B cell (primary cell): ENCODE measurements at regions not wholly inside any gene's neighbourhood (a gene's known extent, or its start where the extent isn't known, plus 50 kb on each side); places are given as distances from the start of the nearest gene placed in this dataset.

Source experiments
- ATAC-seq: fragments of 200-7000 bp; cut with Tn5 transposase; one replicate; pipeline ENCODE4 v1.10.0; 2021; ENCODE audit warnings: low read depth, mild to moderate bottlenecking, moderate number of reproducible peaks, moderate library complexity
- CTCF ChIA-PET: fragments of 350-600 bp; sonication (Branson Sonifier 250); formaldehyde crosslinking; loops from one replicate; lab custom pipeline; 2021; ENCODE audit warnings: antibody characterized with exemption, inconsistent platforms; lab: Charles Lee
- POLR2A ChIA-PET: fragments of 350-600 bp; sonication (Branson Sonifier 250); formaldehyde crosslinking; loops from one replicate; lab custom pipeline; 2021; ENCODE audit warnings: antibody characterized with exemption; lab: Charles Lee
- DNase-seq: peaks from one replicate; pipeline ENCODE4 v3.0.0; 2013
- H2AFZ ChIP-seq: 2 replicates; pipeline ENCODE4 v1.6.1; 2012; ENCODE audit warnings: mild to moderate bottlenecking, low read depth, low read length; ENCODE audit not compliant: insufficient read depth, poor library complexity, severe bottlenecking
- H3K27ac ChIP-seq, 2 donors: 1 replicate in 1 of 2; 2 replicates in 1 of 2; pipeline ENCODE4 v1.5.1; 2012 to 2013; ENCODE audit warnings: low read length in 2 of 2, mild to moderate bottlenecking in 2 of 2, moderate library complexity in 1 of 2
- H3K27me3 ChIP-seq, 4 experiments: fragments of 200-600 bp in 1 of 4; sonication (generic) in 1 of 4; replicated peaks in 1 of 4; 1 replicate in 2 of 4; 2 replicates in 2 of 4; pipeline versions ENCODE4 v1.6.1 to v1.7.0; 2013 to 2016; ENCODE audit warnings: low read length in 3 of 4, mild to moderate bottlenecking in 2 of 4, mixed read lengths in 1 of 4, moderate library complexity in 1 of 4; ENCODE audit not compliant: insufficient read depth in 4 of 4, control insufficient read depth in 3 of 4; ENCODE audit errors: control extremely low read depth in 1 of 4
- H3K36me3 ChIP-seq, 2 experiments: replicated peaks in 1 of 2; 1 replicate in 1 of 2; 2 replicates in 1 of 2; pipeline versions ENCODE4 v1.6.1 to v1.7.1; 2013; ENCODE audit warnings: low read length in 1 of 2; ENCODE audit not compliant: insufficient read depth in 2 of 2, control insufficient read depth in 1 of 2; ENCODE audit errors: control extremely low read depth in 1 of 2, extremely low read depth in 1 of 2
- H3K4me1 ChIP-seq, 2 donors: fragments of 200-600 bp in 1 of 2; sonication (generic) in 1 of 2; 1 replicate in 1 of 2; 2 replicates in 1 of 2; pipeline versions ENCODE4 v1.5.1 to v1.6.1; 2013 to 2017; ENCODE audit warnings: low read length in 2 of 2; ENCODE audit not compliant: control insufficient read depth in 2 of 2, insufficient read depth in 2 of 2
- H3K4me2 ChIP-seq: replicated peaks from 2 replicates; pipeline ENCODE3; 2012; ENCODE audit warnings: mild to moderate bottlenecking, low read depth, low read length; ENCODE audit not compliant: poor library complexity, severe bottlenecking
- H3K4me3 ChIP-seq, 5 experiments: fragments of 200-600 bp in 1 of 5; sonication (generic) in 1 of 5; 1 replicate in 3 of 5; 2 replicates in 2 of 5; pipeline versions ENCODE4 v1.5.1 to v1.7.0; 2011 to 2016; ENCODE audit warnings: low read length in 4 of 5, mild to moderate bottlenecking in 4 of 5, low read depth in 2 of 5, control low read depth in 1 of 5, moderate library complexity in 1 of 5; ENCODE audit not compliant: insufficient read depth in 1 of 5; ENCODE audit errors: control extremely low read depth in 1 of 5, extremely low read depth in 1 of 5
- H3K79me2 ChIP-seq: fragments of 200-600 bp; sonication (generic); one replicate; pipeline ENCODE4 v1.6.0; 2016; ENCODE audit warnings: low read length; ENCODE audit not compliant: control insufficient read depth, insufficient read depth
- H3K9ac ChIP-seq: fragments of 200-600 bp; sonication (generic); 2 replicates; pipeline ENCODE4 v1.6.1; 2017; ENCODE audit warnings: mild to moderate bottlenecking, low read length, moderate library complexity
- H3K9me3 ChIP-seq, 3 donors: one replicate each; pipeline versions ENCODE4 v1.6.1 to v1.7.1; 2013; ENCODE audit warnings: low read length in 2 of 3; ENCODE audit not compliant: control insufficient read depth in 2 of 3, insufficient read depth in 1 of 3; ENCODE audit errors: control extremely low read depth in 1 of 3
- H4K20me1 ChIP-seq: 2 replicates; pipeline ENCODE4 v1.6.0; 2012; ENCODE audit warnings: mild to moderate bottlenecking, low read length; ENCODE audit not compliant: insufficient read depth, control insufficient read depth, poor library complexity, severe bottlenecking
- H3K27ac Mint-ChIP-seq: one replicate; pipeline ENCODE4 v1.8.0; 2021; ENCODE audit warnings: mixed read lengths
- H3K27me3 Mint-ChIP-seq: one replicate; pipeline ENCODE4 v1.8.0; 2021; ENCODE audit warnings: mixed read lengths
- H3K4me1 Mint-ChIP-seq: one replicate; pipeline ENCODE4 v1.8.0; 2021; ENCODE audit warnings: mixed read lengths
- H3K4me3 Mint-ChIP-seq: one replicate; pipeline ENCODE4 v1.8.0; 2021; ENCODE audit warnings: mixed read lengths
- H3K9me3 Mint-ChIP-seq: one replicate; pipeline ENCODE4 v1.8.0; 2022; ENCODE audit warnings: mixed read lengths; ENCODE audit not compliant: insufficient read depth
- EZH2 ChIP-seq: IDR thresholded peaks from 2 replicates; pipeline ENCODE4 v1.6.1; 2012; ENCODE audit warnings: borderline replicate concordance, low read depth, mild to moderate bottlenecking, moderate library complexity, low read length; ENCODE audit not compliant: insufficient read depth, poor library complexity, severe bottlenecking
- WGBS: methylation state at CpG from one replicate; pipeline ENCODE4 v1.1.5; 2013; ENCODE audit warnings: missing lambda C conversion rate; ENCODE audit not compliant: insufficient coverage; 5-methylcytosine and 5-hydroxymethylcytosine counted together
- intact Hi-C: fragments of 100-400 bp; cut with micrococcal nuclease; formaldehyde crosslinking; loops from one replicate; pipeline ENCODE4 v1.10.0; 2022
- TF ChIP-seq, protein P1 (sequence below): fragments of 200-600 bp; IDR thresholded peaks from one replicate; pipeline ENCODE4 v1.8.0; 2022; ENCODE audit warnings: antibody characterized with exemption, mild to moderate bottlenecking

- Histone ChIP-seq H3K4me2 (no peak overlapping the region), H3K27me3 (peaks cover 0 to 2% (median 0%) of the 10 kb centered on the region in 4 experiments), H3K9ac (no peak overlapping the region), H4K20me1 (no peaks in the 10 kb centered on the region), H3K4me1 (no peaks in the 10 kb centered on the region), H3K36me3 (no peaks in the 10 kb centered on the region), H2AFZ (no peak overlapping the region), H3K4me3 (no peak overlapping the region), H3K79me2 (no peaks in the 10 kb centered on the region), H3K9me3 (no peaks in the 10 kb centered on the region), H3K27ac (no peak overlapping the region)
- Mint-ChIP-seq H3K4me3 (no peak overlapping the region), H3K27ac (no peak overlapping the region), H3K4me1 (no peaks in the 10 kb centered on the region), H3K27me3 (no peaks in the 10 kb centered on the region), H3K9me3 (no peaks in the 10 kb centered on the region)
- WGBS: 87% methylated on average over 4 of the region's 4 CpGs
- no peak for TF ChIP-seq EZH2
- TF ChIP-seq, protein P1, sequence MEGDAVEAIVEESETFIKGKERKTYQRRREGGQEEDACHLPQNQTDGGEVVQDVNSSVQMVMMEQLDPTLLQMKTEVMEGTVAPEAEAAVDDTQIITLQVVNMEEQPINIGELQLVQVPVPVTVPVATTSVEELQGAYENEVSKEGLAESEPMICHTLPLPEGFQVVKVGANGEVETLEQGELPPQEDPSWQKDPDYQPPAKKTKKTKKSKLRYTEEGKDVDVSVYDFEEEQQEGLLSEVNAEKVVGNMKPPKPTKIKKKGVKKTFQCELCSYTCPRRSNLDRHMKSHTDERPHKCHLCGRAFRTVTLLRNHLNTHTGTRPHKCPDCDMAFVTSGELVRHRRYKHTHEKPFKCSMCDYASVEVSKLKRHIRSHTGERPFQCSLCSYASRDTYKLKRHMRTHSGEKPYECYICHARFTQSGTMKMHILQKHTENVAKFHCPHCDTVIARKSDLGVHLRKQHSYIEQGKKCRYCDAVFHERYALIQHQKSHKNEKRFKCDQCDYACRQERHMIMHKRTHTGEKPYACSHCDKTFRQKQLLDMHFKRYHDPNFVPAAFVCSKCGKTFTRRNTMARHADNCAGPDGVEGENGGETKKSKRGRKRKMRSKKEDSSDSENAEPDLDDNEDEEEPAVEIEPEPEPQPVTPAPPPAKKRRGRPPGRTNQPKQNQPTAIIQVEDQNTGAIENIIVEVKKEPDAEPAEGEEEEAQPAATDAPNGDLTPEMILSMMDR: no peak
- ATAC-seq (no peak), DNase-seq (no peak)
- ChIA-PET CTCF (no interaction called here), POLR2A (no interaction called here)
- intact Hi-C loops: no loop called here
Observed at GRCh38 chr18:22063102-22063501, 106.3 kb upstream of the GATA6 start.

DNA sequence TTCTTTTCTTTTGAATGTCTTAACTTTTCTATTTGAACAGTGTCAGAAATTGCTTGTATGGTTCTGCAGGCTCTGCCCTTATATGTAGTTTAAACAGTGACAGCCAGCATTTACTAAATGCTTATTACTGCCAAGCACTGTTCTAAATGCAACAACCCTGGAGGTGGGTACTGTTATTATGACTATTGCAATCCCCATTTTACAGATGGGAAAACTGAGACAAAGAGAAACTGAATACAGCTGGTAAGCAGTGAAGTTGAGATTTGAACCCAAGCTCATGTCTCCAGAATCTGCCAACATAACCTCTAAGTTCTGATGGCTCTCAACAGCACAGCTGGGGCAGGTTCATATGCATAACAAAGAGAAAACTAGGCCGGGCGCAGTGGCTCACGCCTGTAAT lies 105.7 kb upstream of the GATA6 start:
- no peak overlapping the region for H3K4me2 ChIP-seq
- POLR2A ChIA-PET: no interaction called here

More for the DNA sequence above, 105.7 kb upstream of the GATA6 start:
- H3K4me1 Mint-ChIP-seq: no peaks in the 10 kb centered on the region
- H3K4me3 Mint-ChIP-seq: no peak overlapping the region
- DNase-seq: no peak
- Histone ChIP-seq H4K20me1 (no peaks in the 10 kb centered on the region), H3K4me1 (no peaks in the 10 kb centered on the region), H2AFZ (no peak overlapping the region), H3K79me2 (no peaks in the 10 kb centered on the region), H3K9ac (no peak overlapping the region), H3K4me3 (no peak overlapping the region), H3K27ac (no peak overlapping the region), H3K9me3 (peaks cover 0 to 2% (median 0%) of the 10 kb centered on the region in 3 donors), H3K36me3 (no peaks in the 10 kb centered on the region), H3K27me3 (peaks cover 0 to 2% (median 0%) of the 10 kb centered on the region in 4 experiments)
- no peak overlapping the region for H3K27ac Mint-ChIP-seq
- H3K9me3 Mint-ChIP-seq: no peaks in the 10 kb centered on the region
- WGBS: no CpG with 5 or more reads among the region's 3 CpGs
- ATAC-seq: no peak
- no peak for TF ChIP-seq EZH2
- TF ChIP-seq, protein P1: no peak
- CTCF ChIA-PET: no interaction called here
- intact Hi-C loops: no loop called here
- no peaks in the 10 kb centered on the region for H3K27me3 Mint-ChIP-seq
